NCI-H524 treated with DMSO at 0.1 percent for 48 hours (cell line): ENCODE measurements at regions not wholly inside any gene's neighbourhood (a gene's known extent, or its start where the extent isn't known, plus 50 kb on each side); places are given as distances from the start of the nearest gene placed in this dataset.
"Not testable (repeated sequence)": the region's sequence is repeated elsewhere in the genome, so short reads cannot be mapped to it uniquely, and the experiment has no call there.

Experiments used
- DNase-seq: peaks from one replicate; lab custom pipeline; 2025; lab: John Stamatoyannopoulos, UW

DNA sequence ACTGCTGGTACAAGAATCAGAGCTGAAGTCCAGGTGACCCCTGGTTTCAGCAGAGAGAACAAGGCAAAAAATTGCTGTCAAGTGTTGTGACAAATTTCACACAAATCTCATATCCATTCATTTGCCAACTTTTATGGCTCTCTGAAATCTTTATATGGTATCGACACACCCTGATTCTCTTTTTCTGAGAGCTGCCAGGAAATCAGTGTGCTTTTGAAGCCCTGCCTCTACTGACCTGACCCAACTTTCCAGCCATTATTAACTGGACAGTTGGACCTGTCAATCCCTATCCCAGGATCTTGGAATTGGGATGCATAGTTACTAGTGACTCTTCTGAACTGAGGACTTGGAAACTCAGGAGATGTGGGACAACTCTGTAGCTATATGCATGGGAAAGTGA lies 288.2 kb upstream of the GADL1 start:
- no peak for DNase-seq

DNA sequence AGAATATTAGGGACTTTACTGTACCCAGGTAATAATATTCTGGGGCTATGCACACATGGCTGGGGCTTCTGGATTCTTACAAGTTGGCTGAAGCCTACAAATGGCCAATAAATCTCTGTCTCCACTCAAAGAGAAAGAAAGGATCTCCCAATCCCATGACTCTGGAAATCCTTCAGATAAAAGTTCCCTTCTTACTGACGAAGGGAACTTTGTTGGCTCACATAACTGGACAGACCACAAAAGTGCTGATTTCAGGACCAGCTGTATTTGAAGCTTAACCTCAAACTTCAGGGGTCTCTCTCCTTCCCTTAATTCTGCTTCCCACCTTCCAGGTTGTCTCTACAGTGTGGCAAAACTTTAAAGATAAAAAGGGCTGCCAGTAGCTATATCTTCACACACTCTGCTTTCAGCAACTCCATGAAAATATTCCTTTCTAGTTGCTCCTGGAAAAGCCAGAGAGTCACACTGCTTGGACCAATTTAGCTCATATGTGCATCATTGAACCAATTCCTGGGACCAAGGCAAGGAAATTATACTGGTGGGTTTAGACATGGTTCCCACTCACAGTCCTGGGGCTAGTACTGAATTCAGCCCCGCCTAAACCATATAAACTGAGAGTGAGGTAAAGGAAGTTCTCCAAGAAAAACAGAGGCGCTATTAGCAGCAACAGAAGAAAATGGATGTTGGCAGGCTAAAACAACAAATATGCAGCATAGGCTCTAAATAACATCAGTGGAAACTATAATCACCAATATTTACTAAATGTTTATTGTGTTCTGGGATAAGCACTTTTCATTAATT lies 290.0 kb upstream of the GADL1 start:
- DNase-seq: no peak

DNA sequence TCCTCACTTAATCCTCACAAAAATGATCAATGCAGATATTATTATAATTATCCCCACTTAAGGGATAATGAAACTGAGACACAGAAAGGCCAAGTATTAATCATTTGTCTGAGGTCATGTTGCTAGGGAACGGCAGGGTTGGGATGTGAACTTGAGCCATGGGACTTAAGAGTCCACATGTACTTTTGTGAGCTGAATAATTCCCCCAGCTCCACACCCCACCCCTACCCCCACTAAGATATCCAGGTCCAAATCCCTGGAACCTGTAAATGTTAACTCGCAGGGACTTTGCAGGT lies 290.5 kb upstream of the GADL1 start:
- DNase-seq: no peak

GRCh38 chr3:31186041-31186440 lies 291.6 kb upstream of the GADL1 start:
- DNase-seq: no peak

GRCh38 chr3:31187380-31187779 lies 292.9 kb upstream of the GADL1 start:
- DNase-seq: no peak

DNA sequence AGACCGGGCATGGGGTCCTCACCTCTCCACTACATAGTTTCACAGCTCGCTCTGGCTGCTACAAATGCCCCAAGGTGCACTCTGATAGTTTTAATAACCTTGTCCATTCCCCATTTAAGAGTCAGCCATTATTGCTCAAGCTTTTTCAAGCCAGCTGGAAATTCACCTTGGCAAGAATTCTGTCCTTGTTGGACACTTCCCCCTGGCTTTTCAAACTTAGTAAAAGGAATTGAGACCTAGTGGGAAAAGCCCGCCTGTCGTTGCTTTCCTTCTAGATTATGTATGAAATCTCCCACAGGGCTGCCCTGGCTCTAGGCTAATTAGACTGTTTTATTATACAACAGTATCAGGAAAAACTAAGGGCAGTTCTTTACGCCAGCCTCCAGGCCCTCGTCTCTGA lies 293.7 kb upstream of the GADL1 start:
- no peak for DNase-seq

GRCh38 chr3:31189330-31189729 lies 294.9 kb upstream of the GADL1 start:
- DNase-seq: no peak

DNA sequence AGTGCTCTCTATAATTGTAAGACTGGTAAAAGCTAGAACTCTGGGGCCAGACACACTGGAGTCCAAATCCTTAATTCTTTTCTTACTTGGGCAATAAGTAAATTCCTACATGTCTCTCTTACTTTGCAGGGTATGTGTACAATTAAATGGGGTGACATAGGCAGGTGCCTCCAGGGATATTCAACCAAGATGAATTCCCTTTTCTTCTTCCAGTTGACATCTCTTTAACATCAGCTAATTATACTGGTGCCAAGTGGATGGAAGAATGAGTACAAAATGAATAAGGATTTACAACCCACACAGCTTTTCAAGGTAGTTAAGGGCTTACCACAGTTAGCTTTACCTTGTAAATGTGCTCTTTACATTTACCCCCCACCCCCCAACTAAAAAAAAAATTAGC lies 295.5 kb upstream of the GADL1 start:
- DNase-seq: no peak

GRCh38 chr3:31191354-31191753 lies 296.9 kb upstream of the GADL1 start:
- no peak for DNase-seq

- no peak for DNase-seq
Observed at GRCh38 chr3:31193429-31193828, 299.0 kb upstream of the GADL1 start.

DNA sequence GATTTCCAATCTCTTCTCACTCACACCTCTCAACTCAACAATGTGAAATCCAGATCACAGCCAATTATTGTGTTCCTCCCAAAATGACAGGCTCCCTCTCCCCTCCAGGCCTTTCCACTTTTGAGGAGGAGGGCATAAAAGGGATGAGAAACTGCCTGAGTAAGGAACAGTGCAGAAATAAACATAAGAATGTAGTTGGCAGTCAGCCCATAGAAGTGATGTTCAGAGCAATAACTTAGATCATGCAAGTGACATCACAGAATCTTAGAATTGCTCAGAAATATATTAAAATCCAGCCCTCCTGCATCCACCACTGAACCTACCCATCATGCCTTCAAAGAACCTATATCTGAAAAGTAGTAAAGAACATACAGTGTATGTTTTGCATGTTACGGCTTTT lies 299.4 kb upstream of the GADL1 start:
- no peak for DNase-seq

DNA sequence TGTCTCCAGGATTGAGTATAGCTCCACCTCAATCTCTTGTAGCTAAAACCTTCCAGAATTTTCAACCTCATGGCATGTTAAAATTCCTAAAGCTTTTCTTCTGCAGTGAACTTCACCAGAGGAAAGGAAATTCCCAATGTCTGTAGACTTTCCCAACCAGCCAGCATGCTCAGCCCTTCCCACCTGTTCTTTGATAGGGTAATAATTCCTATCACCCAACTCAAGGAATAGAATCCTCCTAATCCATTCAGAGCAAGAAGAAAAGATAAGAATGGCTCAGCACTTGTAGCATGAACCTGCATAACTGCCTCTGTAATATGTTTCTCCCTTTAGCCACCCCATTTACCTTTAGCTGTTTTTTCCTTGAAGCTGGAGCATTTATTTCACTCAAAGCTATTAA lies 301.8 kb upstream of the GADL1 start:
- no peak for DNase-seq

DNA sequence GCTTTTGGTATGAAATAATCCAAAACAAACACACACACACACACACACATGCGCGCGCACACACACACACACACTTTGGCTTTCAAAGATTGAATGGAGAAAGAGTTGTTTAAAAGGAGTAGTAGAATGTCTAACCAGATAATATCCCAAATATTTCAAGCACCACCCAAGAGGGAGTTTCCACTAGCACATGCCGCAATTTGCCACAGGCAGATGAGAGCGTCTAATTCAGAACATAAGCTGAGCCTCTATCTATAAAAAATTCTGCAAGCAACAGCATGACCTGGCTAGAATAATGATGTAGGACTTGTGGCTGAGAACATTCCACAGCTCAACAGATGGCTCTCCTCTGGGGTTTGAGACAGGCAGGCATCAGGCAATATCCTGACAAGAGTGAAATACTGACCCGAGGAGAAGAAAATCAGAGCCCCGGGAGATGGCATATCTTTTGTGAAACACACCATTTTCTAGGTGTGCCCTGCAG lies 302.5 kb upstream of the GADL1 start:
- DNase-seq: peak; percentile 3

DNA sequence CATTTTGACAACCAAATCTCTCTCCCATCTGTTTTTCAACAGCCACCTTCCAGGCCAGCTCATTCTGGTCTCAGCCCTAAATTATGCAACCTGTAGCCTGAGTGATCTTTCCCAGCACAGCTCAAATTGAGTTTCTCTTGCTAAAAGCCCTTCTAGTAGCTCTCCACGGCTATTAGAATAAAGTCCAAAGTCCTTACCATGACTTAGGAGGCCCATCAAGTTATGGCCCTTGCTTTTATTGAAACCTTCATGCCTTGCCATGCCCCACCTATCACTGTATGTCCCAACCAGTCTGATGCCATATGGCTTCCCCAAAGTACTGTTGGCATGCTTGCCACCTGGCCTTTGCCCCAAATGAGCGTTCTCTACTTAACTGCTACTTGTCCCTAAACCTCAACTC lies 303.5 kb upstream of the GADL1 start:
- DNase-seq: peak; percentile 36

DNA sequence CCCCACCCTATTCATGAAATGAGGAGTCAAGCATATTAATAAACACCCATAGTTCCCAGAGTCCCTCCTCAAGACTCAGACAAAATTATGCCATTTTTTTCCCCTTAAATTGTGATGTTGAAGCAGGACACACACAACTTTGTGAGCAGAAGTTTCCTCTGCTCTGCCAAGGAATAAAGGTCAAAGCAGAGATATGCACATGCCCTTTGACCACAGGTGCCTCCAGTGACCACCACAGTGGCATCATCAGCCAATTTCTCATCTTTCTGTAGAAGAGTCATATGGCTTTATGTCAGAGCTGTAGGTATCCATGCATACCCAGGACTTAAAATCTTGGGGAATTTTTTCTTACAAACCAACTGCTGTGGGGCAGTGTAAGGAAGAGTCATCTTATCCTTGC lies 304.4 kb upstream of the GADL1 start:
- DNase-seq: no peak

DNA sequence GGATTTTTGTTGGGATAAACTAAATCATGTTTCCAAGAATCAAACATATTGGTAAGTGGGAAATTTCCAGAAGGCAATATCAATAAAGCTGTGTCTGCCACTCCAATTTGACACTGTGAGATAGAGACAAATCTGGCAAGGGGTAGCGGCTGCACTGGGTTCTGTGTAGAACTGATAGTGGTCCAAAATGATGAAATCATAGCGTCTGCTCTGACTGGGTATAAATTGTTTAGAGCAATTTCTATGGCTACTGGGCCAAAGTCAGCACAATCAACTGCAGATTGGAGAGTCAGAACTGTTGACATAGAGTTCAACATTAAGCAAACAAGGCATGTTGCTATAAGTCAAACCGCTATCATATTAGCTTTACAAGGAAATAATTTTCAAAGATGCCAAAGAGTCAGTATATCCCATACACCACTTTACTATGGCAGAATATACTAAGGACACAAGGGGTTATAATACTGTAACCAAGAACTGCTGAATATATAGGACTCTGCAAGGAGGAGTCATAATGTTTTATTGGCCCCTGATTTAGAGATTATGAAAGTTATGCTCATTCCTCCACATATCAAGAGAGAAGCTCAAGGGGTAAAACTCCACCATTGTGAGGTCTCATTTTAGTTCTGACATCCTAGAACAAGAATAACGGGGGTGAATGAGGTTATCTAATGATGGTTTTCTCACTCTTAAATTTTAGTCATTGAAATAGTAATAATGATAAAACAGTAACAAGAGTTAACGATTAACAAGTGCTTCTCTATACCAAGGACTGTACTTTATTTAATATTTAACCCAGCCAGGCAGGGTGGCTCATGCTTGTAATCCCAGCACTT lies 309.7 kb upstream of the GADL1 start:
- no peak for DNase-seq

- not testable (repeated sequence) for DNase-seq
Observed at GRCh38 chr3:31204796-31205056, 310.3 kb upstream of the GADL1 start.

- DNase-seq: no peak
Observed at GRCh38 chr3:31210068-31210645, 315.7 kb upstream of the GADL1 start.

GRCh38 chr3:31213869-31214486 lies 318.7 kb upstream of the STT3B start:
- no peak for DNase-seq

DNA sequence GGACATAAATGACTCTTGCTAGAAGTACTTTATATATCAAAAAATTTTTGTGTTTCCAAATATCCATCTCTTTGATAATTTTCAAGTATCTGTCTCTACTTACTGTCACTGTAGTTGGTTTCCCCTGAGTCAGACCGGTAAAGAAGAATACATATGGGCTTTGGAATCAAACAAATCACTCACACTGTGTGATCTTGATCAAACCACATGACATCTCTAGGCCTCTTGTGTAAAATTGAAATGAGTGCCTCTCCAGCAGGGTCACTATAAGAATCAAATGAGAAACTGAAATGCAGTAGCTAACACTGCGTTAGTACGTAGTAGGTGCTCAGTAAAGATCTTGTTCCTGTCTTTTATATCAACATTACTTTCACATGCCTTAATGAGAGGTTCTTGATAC lies 314.6 kb upstream of the STT3B start:
- no peak for DNase-seq

DNA sequence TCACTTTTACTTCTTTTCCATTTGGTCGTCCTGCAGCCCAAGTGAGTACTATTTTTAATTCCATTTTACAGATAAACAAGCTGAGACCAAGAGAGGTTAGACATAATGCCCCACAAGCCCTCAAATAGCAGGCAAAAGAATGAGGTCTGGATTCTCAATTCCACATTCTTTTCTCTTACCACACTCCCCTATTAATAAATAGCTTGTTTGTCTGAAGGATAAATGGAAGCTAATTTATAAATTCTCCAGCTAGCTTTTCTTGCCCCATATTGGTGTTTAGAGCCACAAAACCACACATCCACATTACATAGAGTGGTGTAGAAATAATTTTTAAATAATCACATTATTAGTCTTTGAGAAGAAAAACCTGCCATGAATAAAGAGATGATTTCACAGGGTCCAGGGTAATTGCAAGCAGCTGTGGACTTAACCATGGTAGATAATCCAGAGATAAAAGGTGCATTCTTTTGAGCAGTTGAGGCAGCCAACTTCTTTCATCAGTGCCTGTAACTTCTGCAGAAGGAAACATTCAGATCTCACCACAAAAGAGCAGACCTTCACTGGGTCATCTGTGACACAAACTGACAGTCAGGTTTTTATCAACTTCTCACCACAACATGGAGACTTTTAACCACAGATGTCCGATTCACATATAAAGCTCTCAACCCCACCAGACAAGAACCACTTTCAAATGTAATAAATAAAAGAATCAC lies 313.4 kb upstream of the STT3B start:
- no peak for DNase-seq

DNA sequence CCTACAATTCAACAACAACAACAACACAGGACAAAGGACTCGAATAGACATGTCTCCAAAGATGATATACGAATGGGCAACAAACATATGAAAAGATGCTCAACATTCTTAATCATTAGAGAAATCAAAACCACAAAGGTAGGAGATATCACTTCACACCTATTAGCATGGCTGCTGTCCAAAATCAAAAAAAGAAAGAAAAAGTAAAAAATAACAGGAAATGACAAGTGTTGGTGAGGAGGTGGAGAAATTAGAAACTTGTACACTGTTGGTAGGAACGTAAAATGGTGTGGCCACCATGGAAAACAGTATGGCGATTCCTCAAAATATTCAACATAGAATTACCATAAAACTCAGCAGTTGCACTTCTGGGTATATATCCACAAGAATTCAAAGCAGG lies 312.3 kb upstream of the STT3B start:
- DNase-seq: no peak
